IMR-90 (cell line): ENCODE measurements at regions not wholly inside any gene's neighbourhood (a gene's known extent, or its start where the extent isn't known, plus 50 kb on each side); places are given as distances from the start of the nearest gene placed in this dataset.

Source experiments
- ATAC-seq: fragments of 200-7000 bp; cut with Tn5 transposase; 2 replicates; pipeline ENCODE4 v1.9.1; 2020; ENCODE audit warnings: low read depth, mild to moderate bottlenecking, moderate library complexity
- BruUV-seq: library from RNA; stranded (reverse); fragments of 400-500 nt; replicated peaks from 2 replicates; lab custom pipeline; 2021; lab: Mats Ljungman, UMichigan
- CTCF ChIA-PET: fragments of 300-600 bp; formaldehyde crosslinking; extraction: SDS; loops from one replicate; lab custom pipeline; 2021; ENCODE audit warnings: antibody characterized with exemption; lab: Yijun Ruan, JAX
- POLR2A ChIA-PET: fragments of 300-600 bp; sonication (Branson Sonifier 250); formaldehyde crosslinking; loops from one replicate; lab custom pipeline; 2022; ENCODE audit warnings: antibody characterized with exemption; ENCODE audit not compliant: unreplicated experiment; lab: Charles Lee
- DNase-seq: peaks from one replicate; pipeline ENCODE4 v3.0.0; 2013
- H2AFZ ChIP-seq: replicated peaks from 2 replicates; pipeline ENCODE3; 2013; ENCODE audit warnings: low read length, mild to moderate bottlenecking; ENCODE audit not compliant: poor library complexity
- H2AK5ac ChIP-seq: 2 replicates; pipeline ENCODE4 v1.6.1; 2013; ENCODE audit warnings: low read depth, low read length, inconsistent platforms
- H2AK9ac ChIP-seq: replicated peaks from 2 replicates; pipeline ENCODE3; 2013; ENCODE audit warnings: mild to moderate bottlenecking, low read depth, low read length, moderate library complexity; ENCODE audit not compliant: poor library complexity
- H2BK120ac ChIP-seq: 2 replicates; pipeline ENCODE4 v1.6.1; 2013; ENCODE audit warnings: low read depth, low read length, inconsistent platforms
- H2BK15ac ChIP-seq: 3 replicates; pipeline ENCODE4 v1.6.1; 2013; ENCODE audit warnings: low read depth, low read length, inconsistent platforms
- H2BK20ac ChIP-seq: 2 replicates; pipeline ENCODE4 v1.6.1; 2013; ENCODE audit warnings: low read depth, mild to moderate bottlenecking, inconsistent platforms, low read length, moderate library complexity
- H2BK5ac ChIP-seq: 2 replicates; pipeline ENCODE4 v1.6.1; 2013; ENCODE audit warnings: mild to moderate bottlenecking, low read depth, low read length, inconsistent platforms; ENCODE audit not compliant: poor library complexity, severe bottlenecking
- H3K14ac ChIP-seq: replicated peaks from 2 replicates; pipeline ENCODE4 v1.6.1; 2013; ENCODE audit warnings: low read depth, low read length, inconsistent platforms
- H3K18ac ChIP-seq: 2 replicates; pipeline ENCODE4 v1.6.1; 2013; ENCODE audit warnings: low read depth, low read length, control low read depth
- H3K23ac ChIP-seq: 2 replicates; pipeline ENCODE4 v1.6.1; 2013; ENCODE audit warnings: low read depth, low read length, inconsistent platforms
- H3K27ac ChIP-seq: 2 replicates; pipeline ENCODE4 v1.5.1; 2013; ENCODE audit warnings: mild to moderate bottlenecking, control low read depth, low read length; ENCODE audit not compliant: insufficient read depth
- H3K27me3 ChIP-seq: 2 replicates; pipeline ENCODE4 v1.6.1; 2013; ENCODE audit warnings: low read length; ENCODE audit not compliant: control insufficient read depth, insufficient read depth
- H3K36me3 ChIP-seq: 2 replicates; pipeline ENCODE4 v1.6.1; 2013; ENCODE audit warnings: low read length, mixed read lengths; ENCODE audit not compliant: control insufficient read depth, insufficient read depth
- H3K4ac ChIP-seq: 2 replicates; pipeline ENCODE4 v1.6.1; 2013; ENCODE audit warnings: low read depth, low read length, inconsistent platforms
- H3K4me1 ChIP-seq: 2 replicates; pipeline ENCODE4 v1.6.1; 2013; ENCODE audit warnings: low read length, mixed read lengths; ENCODE audit not compliant: control insufficient read depth, insufficient read depth
- H3K4me2 ChIP-seq: 2 replicates; pipeline ENCODE4 v1.6.1; 2013; ENCODE audit warnings: low read depth, mild to moderate bottlenecking, control low read depth, low read length, moderate library complexity
- H3K4me3 ChIP-seq: 2 replicates; pipeline ENCODE4 v1.5.1; 2013; ENCODE audit warnings: low read depth, mild to moderate bottlenecking, control low read depth, low read length, moderate library complexity; ENCODE audit not compliant: insufficient read depth
- H3K56ac ChIP-seq: 2 replicates; pipeline ENCODE4 v1.6.1; 2013; ENCODE audit warnings: low read length, inconsistent platforms; ENCODE audit not compliant: insufficient read depth; ENCODE audit errors: extremely low read depth
- H3K79me1 ChIP-seq, 2 experiments: 2 replicates each; pipeline ENCODE4 v1.6.1; 2013; ENCODE audit warnings: low read length in 2 of 2, inconsistent platforms in 1 of 2, low read depth in 1 of 2
- H3K9ac ChIP-seq: 2 replicates; pipeline ENCODE4 v1.6.1; 2013; ENCODE audit warnings: low read depth, low read length, control low read depth
- H3K9me1 ChIP-seq: 2 replicates; pipeline ENCODE4 v1.6.1; 2013; ENCODE audit warnings: low read length, inconsistent platforms; ENCODE audit not compliant: insufficient read depth
- H3K9me3 ChIP-seq: 2 replicates; pipeline ENCODE4 v1.6.1; 2013; ENCODE audit warnings: low read length; ENCODE audit not compliant: control insufficient read depth, insufficient read depth
- H4K20me1 ChIP-seq: 2 replicates; pipeline ENCODE4 v1.6.1; 2013; ENCODE audit warnings: low read length, inconsistent platforms; ENCODE audit not compliant: insufficient read depth
- H4K5ac ChIP-seq: 2 replicates; pipeline ENCODE4 v1.6.1; 2013; ENCODE audit warnings: mild to moderate bottlenecking, low read depth, low read length, control low read depth
- H4K8ac ChIP-seq, 2 experiments: 2 replicates each; pipeline ENCODE4 v1.6.1; 2013; ENCODE audit warnings: low read depth in 2 of 2, low read length in 2 of 2, control low read depth in 1 of 2, inconsistent platforms in 1 of 2
- H4K91ac ChIP-seq: 2 replicates; pipeline ENCODE4 v1.6.1; 2013; ENCODE audit warnings: low read depth, low read length, inconsistent platforms; ENCODE audit not compliant: insufficient read depth
- BHLHE40 ChIP-seq: fragments of 150-350 bp; IDR thresholded peaks from 2 replicates; pipeline ENCODE4 v1.6.1; 2016; ENCODE audit warnings: mild to moderate bottlenecking, low read depth, low read length
- CEBPB ChIP-seq: IDR thresholded peaks from 2 replicates; pipeline ENCODE4 v1.6.1; 2012; ENCODE audit warnings: low read depth, low read length, improper control_type of control experiment
- FOS ChIP-seq: fragments of 150-350 bp; IDR thresholded peaks from 2 replicates; pipeline ENCODE4 v1.6.1; 2016; ENCODE audit warnings: low read depth, low read length
- MXI1 ChIP-seq: IDR thresholded peaks from 2 replicates; pipeline ENCODE4 v1.6.1; 2012; ENCODE audit warnings: low read depth, mild to moderate bottlenecking, low read length, moderate library complexity, borderline replicate concordance
- NFE2L2 ChIP-seq: fragments of 150-350 bp; IDR thresholded peaks from 2 replicates; pipeline ENCODE4 v1.6.1; 2016; ENCODE audit warnings: low read depth, mild to moderate bottlenecking, low read length
- WGBS, 2 experiments: methylation state at CpG; one replicate each; pipeline versions ENCODE4 v1.1.5 to v1.1.7; 2013; ENCODE audit warnings: missing lambda C conversion rate in 2 of 2; ENCODE audit not compliant: insufficient read length in 1 of 2; ENCODE audit errors: extremely low coverage in 2 of 2; 5-methylcytosine and 5-hydroxymethylcytosine counted together
- dilution Hi-C: fragments of 300-500 bp; cut with HindIII; formaldehyde crosslinking; loops from one replicate; pipeline ENCODE4 v1.14.3; 2018; ENCODE audit warnings: low sequenced_read_pairs; ENCODE audit not compliant: unreplicated experiment
- in situ Hi-C: fragments of 300-500 bp; cut with MboI; formaldehyde crosslinking; loops from 3 replicates; pipeline ENCODE4 v1.14.3; 2019; ENCODE audit warnings: low sequenced_read_pairs, inconsistent platforms, mixed read lengths
- intact Hi-C: fragments of 100-400 bp; cut with micrococcal nuclease; formaldehyde crosslinking; loops from 2 replicates; pipeline ENCODE4 v1.10.0; 2022
- TF ChIP-seq, protein P1 (sequence below): fragments of 150-350 bp; IDR thresholded peaks from 2 replicates; pipeline ENCODE4 v1.6.1; 2017; ENCODE audit warnings: mild to moderate bottlenecking, antibody characterized with exemption, low read length, low read depth

DNA sequence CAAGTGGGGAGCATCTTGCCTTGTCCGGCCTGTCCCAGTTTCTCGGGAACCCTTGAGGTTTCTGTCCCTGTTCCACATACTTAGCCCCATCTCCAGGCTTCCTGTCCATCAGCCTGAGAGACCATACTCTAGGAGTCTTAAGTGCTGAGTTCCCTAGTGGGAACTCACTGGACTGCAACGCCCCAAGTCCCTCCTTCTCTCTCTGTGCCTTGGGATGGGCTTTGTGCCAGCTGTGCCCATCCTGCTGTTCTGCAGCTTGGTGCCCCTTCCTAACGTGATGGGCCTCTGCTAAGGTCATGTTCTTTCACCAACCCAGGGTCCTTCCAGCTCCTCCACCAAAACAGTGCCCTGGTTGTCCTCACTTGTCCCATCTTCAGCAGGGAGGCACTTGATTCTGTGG lies 222.3 kb upstream of the ANKRD55 start:
- dilution Hi-C loops: no loop called here
- Histone ChIP-seq H3K14ac (peak overlapping the region; percentile 98), H3K18ac (peak overlapping the region; percentile 12; the same call in 1 of the 2 replicates), H3K9me1 (peaks cover 24% of the 10 kb centered on the region), H3K36me3 (no peaks in the 10 kb centered on the region), H2AK5ac (peak overlapping the region; percentile 91), H3K4ac (peak overlapping the region; percentile 92), H4K20me1 (no peaks in the 10 kb centered on the region), H3K4me1 (peaks cover 14% of the 10 kb centered on the region), H4K91ac (peak overlapping the region; percentile 85), H3K9ac (no peak overlapping the region), H3K4me3 (no peak overlapping the region), H2BK120ac (peak overlapping the region; percentile 81), H3K23ac (no peak overlapping the region; the same call in 1 of the 2 replicates), H3K27me3 (no peaks in the 10 kb centered on the region), H2AFZ (no peak overlapping the region), H3K9me3 (no peaks in the 10 kb centered on the region), H3K27ac (no peak overlapping the region), H4K8ac (peak overlapping the region; percentile 51 to 84; a peak in 2 of 4 replicates), H3K56ac (no peak overlapping the region), H3K4me2 (no peak overlapping the region), H2AK9ac (peak overlapping the region; percentile 85), H2BK5ac (peak overlapping the region; percentile 43), H4K5ac (peak overlapping the region; percentile 17; the same call in 1 of the 2 replicates), H3K79me1 (no peaks in the 10 kb centered on the region; a peak in 2 of 4 replicates), H2BK20ac (peak overlapping the region; percentile 91; the same call in 1 of the 2 replicates), H2BK15ac (peak overlapping the region; percentile 97; the same call in 2 of the 3 replicates)
- POLR2A ChIA-PET: no interaction called here
- TF ChIP-seq, protein P1, sequence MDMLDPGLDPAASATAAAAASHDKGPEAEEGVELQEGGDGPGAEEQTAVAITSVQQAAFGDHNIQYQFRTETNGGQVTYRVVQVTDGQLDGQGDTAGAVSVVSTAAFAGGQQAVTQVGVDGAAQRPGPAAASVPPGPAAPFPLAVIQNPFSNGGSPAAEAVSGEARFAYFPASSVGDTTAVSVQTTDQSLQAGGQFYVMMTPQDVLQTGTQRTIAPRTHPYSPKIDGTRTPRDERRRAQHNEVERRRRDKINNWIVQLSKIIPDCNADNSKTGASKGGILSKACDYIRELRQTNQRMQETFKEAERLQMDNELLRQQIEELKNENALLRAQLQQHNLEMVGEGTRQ: no peak
- TF ChIP-seq NFE2L2 (no peak), FOS (no peak), CEBPB (no peak), MXI1 (no peak), BHLHE40 (no peak)
- ATAC-seq (no peak), DNase-seq (no peak)
- no TSS peak for BruUV-seq
- WGBS, 2 experiments: 93% methylated on average over 2 of the region's 4 CpGs; no CpG with 5 or more reads in 1 of the 2 experiments
- CTCF ChIA-PET: interaction anchor here (0.6 kb wide), 1 partner anchor 102 kb away, joined by 6 read pairs; no protein-coding TSS in a partner anchor
- intact Hi-C loops: no loop called here
- in situ Hi-C loops: no loop called here
